ENCODE measurements at regions not wholly inside any gene's neighbourhood (a gene's known extent, or its start where the extent isn't known, plus 50 kb on each side); places are given as distances from the start of the nearest gene placed in this dataset.
"Not testable (repeated sequence)": the region's sequence is repeated elsewhere in the genome, so short reads cannot be mapped to it uniquely, and the experiment has no call there.

GRCh38 chr6:863127-863526 is 170.2 kb upstream of the EXOC2 start:
- TF ChIP-seq POLR2A (IDR thresholded peaks at IDR 0.05; ENCODE audit: low read depth, low read length); YY1 (IDR thresholded peaks at IDR 0.05; ENCODE audit: low read depth, low read length); REST (IDR thresholded peaks at IDR 0.05; ENCODE audit: low read depth, low read length); BACH1 (IDR thresholded peaks at IDR 0.05; ENCODE audit: borderline replicate concordance); MAX (IDR thresholded peaks at IDR 0.05; ENCODE audit: low read depth, low read length); GABPA (IDR thresholded peaks at IDR 0.05; ENCODE audit: low read depth); NFXL1 (IDR thresholded peaks at IDR 0.05; ENCODE audit: borderline replicate concordance); ZNF274 (IDR thresholded peaks at IDR 0.05; ENCODE audit: insufficient read depth, insufficient read length); TAF1 (IDR thresholded peaks at IDR 0.05; ENCODE audit: borderline replicate concordance, low read depth, low read length): not testable (repeated sequence)
- TF ChIP-seq, protein P1, sequence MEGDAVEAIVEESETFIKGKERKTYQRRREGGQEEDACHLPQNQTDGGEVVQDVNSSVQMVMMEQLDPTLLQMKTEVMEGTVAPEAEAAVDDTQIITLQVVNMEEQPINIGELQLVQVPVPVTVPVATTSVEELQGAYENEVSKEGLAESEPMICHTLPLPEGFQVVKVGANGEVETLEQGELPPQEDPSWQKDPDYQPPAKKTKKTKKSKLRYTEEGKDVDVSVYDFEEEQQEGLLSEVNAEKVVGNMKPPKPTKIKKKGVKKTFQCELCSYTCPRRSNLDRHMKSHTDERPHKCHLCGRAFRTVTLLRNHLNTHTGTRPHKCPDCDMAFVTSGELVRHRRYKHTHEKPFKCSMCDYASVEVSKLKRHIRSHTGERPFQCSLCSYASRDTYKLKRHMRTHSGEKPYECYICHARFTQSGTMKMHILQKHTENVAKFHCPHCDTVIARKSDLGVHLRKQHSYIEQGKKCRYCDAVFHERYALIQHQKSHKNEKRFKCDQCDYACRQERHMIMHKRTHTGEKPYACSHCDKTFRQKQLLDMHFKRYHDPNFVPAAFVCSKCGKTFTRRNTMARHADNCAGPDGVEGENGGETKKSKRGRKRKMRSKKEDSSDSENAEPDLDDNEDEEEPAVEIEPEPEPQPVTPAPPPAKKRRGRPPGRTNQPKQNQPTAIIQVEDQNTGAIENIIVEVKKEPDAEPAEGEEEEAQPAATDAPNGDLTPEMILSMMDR (IDR thresholded peaks at IDR 0.05 in 2 of 3, conservative IDR thresholded peaks at IDR 0.05 in 1 of 3; ENCODE audit: control insufficient read depth in 2 of 3, extremely low read depth in 1 of 3, insufficient read depth in 1 of 3, low read depth in 3 of 3, low read length in 3 of 3) = not testable (repeated sequence)
- TF ChIP-seq, protein P2, sequence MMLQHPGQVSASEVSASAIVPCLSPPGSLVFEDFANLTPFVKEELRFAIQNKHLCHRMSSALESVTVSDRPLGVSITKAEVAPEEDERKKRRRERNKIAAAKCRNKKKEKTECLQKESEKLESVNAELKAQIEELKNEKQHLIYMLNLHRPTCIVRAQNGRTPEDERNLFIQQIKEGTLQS (IDR thresholded peaks at IDR 0.05; ENCODE audit: borderline replicate concordance, extremely low read depth, low read depth, low read length) = not testable (repeated sequence)
- TF ChIP-seq, protein P3, sequence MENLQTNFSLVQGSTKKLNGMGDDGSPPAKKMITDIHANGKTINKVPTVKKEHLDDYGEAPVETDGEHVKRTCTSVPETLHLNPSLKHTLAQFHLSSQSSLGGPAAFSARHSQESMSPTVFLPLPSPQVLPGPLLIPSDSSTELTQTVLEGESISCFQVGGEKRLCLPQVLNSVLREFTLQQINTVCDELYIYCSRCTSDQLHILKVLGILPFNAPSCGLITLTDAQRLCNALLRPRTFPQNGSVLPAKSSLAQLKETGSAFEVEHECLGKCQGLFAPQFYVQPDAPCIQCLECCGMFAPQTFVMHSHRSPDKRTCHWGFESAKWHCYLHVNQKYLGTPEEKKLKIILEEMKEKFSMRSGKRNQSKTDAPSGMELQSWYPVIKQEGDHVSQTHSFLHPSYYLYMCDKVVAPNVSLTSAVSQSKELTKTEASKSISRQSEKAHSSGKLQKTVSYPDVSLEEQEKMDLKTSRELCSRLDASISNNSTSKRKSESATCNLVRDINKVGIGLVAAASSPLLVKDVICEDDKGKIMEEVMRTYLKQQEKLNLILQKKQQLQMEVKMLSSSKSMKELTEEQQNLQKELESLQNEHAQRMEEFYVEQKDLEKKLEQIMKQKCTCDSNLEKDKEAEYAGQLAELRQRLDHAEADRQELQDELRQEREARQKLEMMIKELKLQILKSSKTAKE (IDR thresholded peaks at IDR 0.05; ENCODE audit: low read depth, poor library complexity, severe bottlenecking) = not testable (repeated sequence)

All from GM12878 (cell line).